BLaER1 (cell line): ENCODE measurements at regions not wholly inside any gene's neighbourhood (a gene's known extent, or its start where the extent isn't known, plus 50 kb on each side); places are given as distances from the start of the nearest gene placed in this dataset.

Experiments
- H3K27ac ChIP-seq: shearing (Covaris generic); formaldehyde crosslinking; 2 replicates; pipeline ENCODE4 v1.8.1; 2022
- H3K27me3 ChIP-seq: shearing (Covaris generic); formaldehyde crosslinking; 2 replicates; pipeline ENCODE4 v1.8.1; 2022
- H3K36me3 ChIP-seq: shearing (Covaris generic); formaldehyde crosslinking; 2 replicates; pipeline ENCODE4 v1.8.1; 2022
- H3K4me1 ChIP-seq: shearing (Covaris generic); formaldehyde crosslinking; 2 replicates; pipeline ENCODE4 v1.8.1; 2022
- H3K4me2 ChIP-seq: shearing (Covaris generic); formaldehyde crosslinking; 2 replicates; pipeline ENCODE4 v1.8.1; 2022
- H3K4me3 ChIP-seq: shearing (Covaris generic); formaldehyde crosslinking; 2 replicates; pipeline ENCODE4 v1.8.1; 2022
- H3K9ac ChIP-seq: shearing (Covaris generic); formaldehyde crosslinking; 2 replicates; pipeline ENCODE4 v1.8.1; 2022
- H3K9me3 ChIP-seq: shearing (Covaris generic); formaldehyde crosslinking; 2 replicates; pipeline ENCODE4 v1.8.1; 2022
- H4K20me1 ChIP-seq: shearing (Covaris generic); formaldehyde crosslinking; 2 replicates; pipeline ENCODE4 v1.8.1; 2022
- Cebpa-rat ChIP-seq: shearing (Covaris generic); IDR thresholded peaks from 2 replicates; pipeline ENCODE4 v1.8.1; 2022

GRCh38 chrX:128780934-128781333, 728.7 kb upstream of the ACTRT1 start:
- no peaks in the 10 kb centered on the region for H3K36me3 ChIP-seq
- no peak for TF ChIP-seq Cebpa-rat
- H4K20me1 ChIP-seq, result no peaks in the 10 kb centered on the region

GRCh38 chrX:128769495-128769894, 717.3 kb upstream of the ACTRT1 start:
- Histone ChIP-seq H4K20me1 (no peaks in the 10 kb centered on the region), H3K27ac (no peak overlapping the region), H3K4me2 (no peak overlapping the region), H3K9ac (no peak overlapping the region), H3K4me1 (no peaks in the 10 kb centered on the region), H3K36me3 (no peaks in the 10 kb centered on the region), H3K9me3 (peaks cover 14% of the 10 kb centered on the region; the same call in 1 of the 2 replicates), H3K4me3 (no peak overlapping the region), H3K27me3 (peaks cover 58% of the 10 kb centered on the region)
- no peak for TF ChIP-seq Cebpa-rat

More at GRCh38 chrX:128780934-128781333, 728.7 kb upstream of the ACTRT1 start:
- Histone ChIP-seq H3K4me2 (peak overlapping the region; percentile 58), H3K4me1 (peaks cover 13% of the 10 kb centered on the region), H3K9ac (no peak overlapping the region), H3K4me3 (no peak overlapping the region), H3K9me3 (peaks cover 18% of the 10 kb centered on the region; the same call in 1 of the 2 replicates), H3K27ac (no peak overlapping the region), H3K27me3 (peaks cover 27% of the 10 kb centered on the region)

GRCh38 chrX:128759745-128760144, 707.5 kb upstream of the ACTRT1 start:
- Histone ChIP-seq H3K9ac (no peak overlapping the region), H3K27me3 (peaks cover 22% of the 10 kb centered on the region), H3K9me3 (no peaks in the 10 kb centered on the region), H3K4me3 (no peak overlapping the region), H4K20me1 (no peaks in the 10 kb centered on the region), H3K4me2 (no peak overlapping the region), H3K36me3 (no peaks in the 10 kb centered on the region), H3K27ac (no peak overlapping the region), H3K4me1 (no peaks in the 10 kb centered on the region)
- no peak for TF ChIP-seq Cebpa-rat

- Histone ChIP-seq H3K27ac (no peak overlapping the region), H3K9me3 (no peaks in the 10 kb centered on the region), H3K9ac (no peak overlapping the region), H4K20me1 (no peaks in the 10 kb centered on the region), H3K4me2 (no peak overlapping the region), H3K4me3 (no peak overlapping the region), H3K27me3 (peaks cover 24% of the 10 kb centered on the region), H3K36me3 (no peaks in the 10 kb centered on the region), H3K4me1 (no peaks in the 10 kb centered on the region)
- no peak for TF ChIP-seq Cebpa-rat
Observed at GRCh38 chrX:128759177-128759576, 707.0 kb upstream of the ACTRT1 start.

GRCh38 chrX:128754130-128754529, 701.9 kb upstream of the ACTRT1 start:
- H3K27ac ChIP-seq, result no peak overlapping the region

GRCh38 chrX:128739539-128739938, 687.3 kb upstream of the ACTRT1 start:
- TF ChIP-seq Cebpa-rat, result no peak
- no peak overlapping the region for H3K4me3 ChIP-seq
- H3K9me3 ChIP-seq, result no peaks in the 10 kb centered on the region
- no peaks in the 10 kb centered on the region for H3K36me3 ChIP-seq
- H3K27ac ChIP-seq, result no peak overlapping the region
- no peaks in the 10 kb centered on the region for H4K20me1 ChIP-seq
- H3K27me3 ChIP-seq, result peaks cover 23% of the 10 kb centered on the region
- no peak overlapping the region for H3K9ac ChIP-seq
- no peaks in the 10 kb centered on the region for H3K4me1 ChIP-seq
- H3K4me2 ChIP-seq, result no peak overlapping the region

More at GRCh38 chrX:128754130-128754529, 701.9 kb upstream of the ACTRT1 start:
- H3K4me1 ChIP-seq, result no peaks in the 10 kb centered on the region
- peaks cover 25% of the 10 kb centered on the region; the same call in 1 of the 2 replicates for H3K27me3 ChIP-seq
- no peak overlapping the region for H3K4me2 ChIP-seq
- no peak overlapping the region for H3K9ac ChIP-seq
- H4K20me1 ChIP-seq, result no peaks in the 10 kb centered on the region
- no peaks in the 10 kb centered on the region for H3K9me3 ChIP-seq
- H3K36me3 ChIP-seq, result no peaks in the 10 kb centered on the region
- no peak overlapping the region for H3K4me3 ChIP-seq
- no peak for TF ChIP-seq Cebpa-rat

- no peaks in the 10 kb centered on the region for H3K36me3 ChIP-seq
- no peak overlapping the region for H3K9ac ChIP-seq
- H3K4me2 ChIP-seq, result no peak overlapping the region
- H3K27me3 ChIP-seq, result peaks cover 54% of the 10 kb centered on the region
- H4K20me1 ChIP-seq, result no peaks in the 10 kb centered on the region
- H3K4me1 ChIP-seq, result no peaks in the 10 kb centered on the region
- H3K27ac ChIP-seq, result no peak overlapping the region
- TF ChIP-seq Cebpa-rat, result no peak
- no peak overlapping the region for H3K4me3 ChIP-seq
- peaks cover 5% of the 10 kb centered on the region; the same call in 1 of the 2 replicates for H3K9me3 ChIP-seq
Observed at GRCh38 chrX:128728943-128729342, 676.7 kb upstream of the ACTRT1 start.

- Histone ChIP-seq H3K4me1 (no peaks in the 10 kb centered on the region), H3K9me3 (no peaks in the 10 kb centered on the region), H4K20me1 (no peaks in the 10 kb centered on the region; the same call in 1 of the 2 replicates), H3K4me2 (no peak overlapping the region), H3K27ac (no peak overlapping the region), H3K4me3 (no peak overlapping the region), H3K9ac (no peak overlapping the region), H3K27me3 (peaks cover 54% of the 10 kb centered on the region), H3K36me3 (no peaks in the 10 kb centered on the region)
- TF ChIP-seq Cebpa-rat, result no peak
Observed at GRCh38 chrX:128717635-128718578, 665.7 kb upstream of the ACTRT1 start.

- H3K4me3 ChIP-seq, result no peak overlapping the region
- H3K9ac ChIP-seq, result no peak overlapping the region
- no peaks in the 10 kb centered on the region for H3K36me3 ChIP-seq
- H3K27me3 ChIP-seq, result peaks cover 53% of the 10 kb centered on the region
- no peak overlapping the region for H3K4me2 ChIP-seq
- H3K9me3 ChIP-seq, result no peaks in the 10 kb centered on the region
- H3K27ac ChIP-seq, result no peak overlapping the region
- no peak for TF ChIP-seq Cebpa-rat
- no peaks in the 10 kb centered on the region; the same call in 1 of the 2 replicates for H4K20me1 ChIP-seq
- no peaks in the 10 kb centered on the region for H3K4me1 ChIP-seq
Observed at GRCh38 chrX:128714425-128714824, 662.2 kb upstream of the ACTRT1 start.

GRCh38 chrX:128699716-128700285, 647.6 kb upstream of the ACTRT1 start:
- H3K27ac ChIP-seq, result no peak overlapping the region
- H3K4me3 ChIP-seq, result no peak overlapping the region
- H3K9me3 ChIP-seq, result no peaks in the 10 kb centered on the region
- no peak overlapping the region for H3K9ac ChIP-seq
- no peaks in the 10 kb centered on the region for H4K20me1 ChIP-seq
- TF ChIP-seq Cebpa-rat, result no peak
- no peaks in the 10 kb centered on the region for H3K4me1 ChIP-seq
- H3K27me3 ChIP-seq, result peaks cover 64% of the 10 kb centered on the region
- H3K4me2 ChIP-seq, result no peak overlapping the region
- no peaks in the 10 kb centered on the region for H3K36me3 ChIP-seq
